ENCODE measurements at regions not wholly inside any gene's neighbourhood (a gene's known extent, or its start where the extent isn't known, plus 50 kb on each side); places are given as distances from the start of the nearest gene placed in this dataset.

- Histone ChIP-seq H3K4me3 (no peak overlapping the region), H2AFZ (no peak overlapping the region), H3K4me2 (ENCODE audit: unreplicated experiment) (no peak overlapping the region), H3K36me3 (ENCODE audit: low read depth) (0 out of 2 replicates have a peak, but pooled peaks cover 4% of the 10 kb centered on the region), H4K20me1 (ENCODE audit: insufficient read depth) (no peaks in the 10 kb centered on the region), H3K9me3 (ENCODE audit: low read depth) (no peaks in the 10 kb centered on the region), H3K9ac (no peak overlapping the region), H3K4me1 (ENCODE audit: insufficient read depth) (peaks cover 10% of the 10 kb centered on the region; the same call in 1 of the 2 replicates), H3K9me2 (ENCODE audit: insufficient read depth) (no peaks in the 10 kb centered on the region), H3K27me3 (replicated peaks; ENCODE audit: insufficient read depth) (no peaks in the 10 kb centered on the region), H3K27ac (no peak overlapping the region), H3F3A (ENCODE audit: insufficient read depth) (peaks cover 11% of the 10 kb centered on the region; the same call in 1 of the 2 replicates), H3K79me2 (ENCODE audit: insufficient read depth) (no peaks in the 10 kb centered on the region)
- in situ Hi-C loops (cut with MboI): no loop called here
- no peak for TF ChIP-seq EZH2 (IDR thresholded peaks at IDR 0.05; ENCODE audit: insufficient read depth, poor library complexity, severe bottlenecking)
- TF ChIP-seq EZH2phosphoT487 (IDR thresholded peaks at IDR 0.05; ENCODE audit: insufficient read depth, low read depth): no peak
- DNase-seq: no peak
These were observed 114.3 kb upstream of the TNC start for GRCh38 chr9:115232181-115232774.

DNA sequence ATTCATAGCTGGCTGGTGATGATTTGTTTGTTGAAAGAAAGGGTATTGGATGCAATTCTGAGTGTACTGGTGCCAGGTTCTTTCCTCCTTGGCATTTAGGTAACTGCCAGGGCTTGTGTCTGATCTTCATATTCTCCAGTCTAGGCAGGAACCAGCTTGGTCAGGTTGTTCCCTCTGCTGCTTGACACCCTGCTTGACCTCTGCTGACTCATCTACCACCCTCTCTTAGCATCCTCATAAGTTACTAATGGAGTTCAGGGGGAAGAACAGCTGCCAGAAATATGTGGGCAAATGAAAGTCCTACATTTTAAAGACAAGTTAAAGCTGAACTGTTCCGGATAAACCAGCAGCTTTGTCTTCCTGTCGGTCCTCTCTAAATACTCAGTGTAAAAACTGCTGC is 116.1 kb upstream of the TNC start:
- Histone ChIP-seq H4K20me1 (ENCODE audit: insufficient read depth) (no peaks in the 10 kb centered on the region), H3K9me3 (ENCODE audit: low read depth) (no peaks in the 10 kb centered on the region), H3K27me3 (replicated peaks; ENCODE audit: insufficient read depth) (no peaks in the 10 kb centered on the region), H3K79me2 (ENCODE audit: insufficient read depth) (no peaks in the 10 kb centered on the region), H3K4me1 (ENCODE audit: insufficient read depth) (peaks cover 10% of the 10 kb centered on the region; the same call in 1 of the 2 replicates), H2AFZ (no peak overlapping the region), H3K9ac (no peak overlapping the region), H3K36me3 (ENCODE audit: low read depth) (0 out of 2 replicates have a peak, but pooled peaks cover 3% of the 10 kb centered on the region), H3F3A (ENCODE audit: insufficient read depth) (peaks cover 11% of the 10 kb centered on the region; the same call in 1 of the 2 replicates), H3K4me3 (no peak overlapping the region), H3K4me2 (ENCODE audit: unreplicated experiment) (peak overlapping the region; percentile 61), H3K27ac (no peak overlapping the region), H3K9me2 (ENCODE audit: insufficient read depth) (no peaks in the 10 kb centered on the region)
- peak; percentile 78 for DNase-seq
- 79 to 80% methylated on average over 2 of the region's 2 CpGs for WGBS, 2 experiments (ENCODE audit: low coverage in 1 of 2, low lambda C conversion rate in 2 of 2, missing lambda C conversion rate in 2 of 2)
- no peak for TF ChIP-seq EZH2phosphoT487 (IDR thresholded peaks at IDR 0.05; ENCODE audit: insufficient read depth, low read depth)
- TF ChIP-seq EZH2 (IDR thresholded peaks at IDR 0.05; ENCODE audit: insufficient read depth, poor library complexity, severe bottlenecking): no peak
- in situ Hi-C loops (cut with MboI): no loop called here

- Histone ChIP-seq H4K20me1 (ENCODE audit: insufficient read depth) (no peaks in the 10 kb centered on the region), H3K27me3 (replicated peaks; ENCODE audit: insufficient read depth) (no peaks in the 10 kb centered on the region), H3K4me3 (no peak overlapping the region), H2AFZ (no peak overlapping the region), H3K4me1 (ENCODE audit: insufficient read depth) (peaks cover 10% of the 10 kb centered on the region; the same call in 1 of the 2 replicates), H3K9me2 (ENCODE audit: insufficient read depth) (no peaks in the 10 kb centered on the region), H3K9me3 (ENCODE audit: low read depth) (no peaks in the 10 kb centered on the region), H3F3A (ENCODE audit: insufficient read depth) (peaks cover 11% of the 10 kb centered on the region; the same call in 1 of the 2 replicates), H3K4me2 (ENCODE audit: unreplicated experiment) (no peak overlapping the region), H3K27ac (no peak overlapping the region), H3K36me3 (ENCODE audit: low read depth) (no peaks in the 10 kb centered on the region), H3K79me2 (ENCODE audit: insufficient read depth) (no peaks in the 10 kb centered on the region), H3K9ac (no peak overlapping the region)
- TF ChIP-seq EZH2phosphoT487 (IDR thresholded peaks at IDR 0.05; ENCODE audit: insufficient read depth, low read depth): no peak
- no peak for TF ChIP-seq EZH2 (IDR thresholded peaks at IDR 0.05; ENCODE audit: insufficient read depth, poor library complexity, severe bottlenecking)
- in situ Hi-C loops (cut with MboI): no loop called here
- 100% methylated on average over 1 of the region's 1 CpG for WGBS, 2 experiments (ENCODE audit: low coverage in 1 of 2, low lambda C conversion rate in 2 of 2, missing lambda C conversion rate in 2 of 2)
- no peak for DNase-seq
These were observed 117.3 kb upstream of the TNC start for GRCh38 chr9:115235221-115235620.

- in situ Hi-C loops (cut with MboI): no loop called here
- Histone ChIP-seq H3K4me3 (no peak overlapping the region), H2AFZ (no peak overlapping the region), H3K79me2 (ENCODE audit: insufficient read depth) (no peaks in the 10 kb centered on the region), H3K9me3 (ENCODE audit: low read depth) (no peaks in the 10 kb centered on the region), H3K4me2 (ENCODE audit: unreplicated experiment) (no peak overlapping the region), H3K4me1 (ENCODE audit: insufficient read depth) (peaks cover 10% of the 10 kb centered on the region; the same call in 1 of the 2 replicates), H3K27me3 (replicated peaks; ENCODE audit: insufficient read depth) (no peaks in the 10 kb centered on the region), H3F3A (ENCODE audit: insufficient read depth) (peaks cover 11% of the 10 kb centered on the region; the same call in 1 of the 2 replicates), H3K36me3 (ENCODE audit: low read depth) (no peaks in the 10 kb centered on the region), H4K20me1 (ENCODE audit: insufficient read depth) (no peaks in the 10 kb centered on the region), H3K9ac (no peak overlapping the region), H3K9me2 (ENCODE audit: insufficient read depth) (no peaks in the 10 kb centered on the region), H3K27ac (no peak overlapping the region)
- peak; percentile 24 for DNase-seq
- 32 to 39% methylated on average over 7 of the region's 7 CpGs for WGBS, 2 experiments (ENCODE audit: low coverage in 1 of 2, low lambda C conversion rate in 2 of 2, missing lambda C conversion rate in 2 of 2)
- TF ChIP-seq EZH2 (IDR thresholded peaks at IDR 0.05; ENCODE audit: insufficient read depth, poor library complexity, severe bottlenecking): no peak
- TF ChIP-seq EZH2phosphoT487 (IDR thresholded peaks at IDR 0.05; ENCODE audit: insufficient read depth, low read depth): no peak
These were observed 119.5 kb upstream of the TNC start for GRCh38 chr9:115237385-115237998.
